ENCODE measurements at regions not wholly inside any gene's neighbourhood (a gene's known extent, or its start where the extent isn't known, plus 50 kb on each side); places are given as distances from the start of the nearest gene placed in this dataset.

GRCh38 chr6:144820270-144820669 lies 535.1 kb downstream of the UTRN start:
- Histone ChIP-seq H3K4me3 (ENCODE audit: insufficient read depth, low read depth, low read length, poor library complexity, severe bottlenecking) (no peak overlapping the region), H3K9me3 (ENCODE audit: control insufficient read depth, low read length) (no peaks in the 10 kb centered on the region), H3K27ac (ENCODE audit: insufficient read depth, low read length, poor library complexity, severe bottlenecking) (no peak overlapping the region), H3K27me3 (replicated peaks; ENCODE audit: control insufficient read depth, insufficient read depth, low read length, poor library complexity, severe bottlenecking) (no peaks in the 10 kb centered on the region), H3K4me1 (ENCODE audit: control insufficient read depth, insufficient read depth, low read length, poor library complexity, severe bottlenecking) (no peaks in the 10 kb centered on the region), H3K36me3 (ENCODE audit: control insufficient read depth, insufficient read depth, low read length) (peaks cover 15% of the 10 kb centered on the region)
- DNase-seq, result no peak

DNA sequence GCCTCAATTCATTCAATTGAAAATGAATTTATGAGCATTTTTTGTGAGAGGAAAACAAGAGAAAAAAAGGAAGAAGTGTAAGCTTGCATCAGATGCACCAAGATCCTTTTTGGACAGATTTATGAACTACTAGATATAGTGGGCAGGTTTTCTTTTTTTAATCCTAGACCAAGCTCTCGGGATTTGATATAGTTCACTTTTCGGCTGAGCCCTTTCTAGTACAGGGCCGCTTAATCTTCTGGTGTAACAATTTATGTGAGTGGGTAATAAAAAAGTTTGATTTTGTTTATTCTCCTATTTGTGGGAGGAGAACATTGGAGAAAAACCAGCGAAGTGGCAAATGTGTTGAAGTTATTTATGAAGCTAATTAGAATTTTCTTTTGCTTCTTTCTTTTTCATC lies 538.0 kb downstream of the UTRN start:
- no peak for DNase-seq

DNA sequence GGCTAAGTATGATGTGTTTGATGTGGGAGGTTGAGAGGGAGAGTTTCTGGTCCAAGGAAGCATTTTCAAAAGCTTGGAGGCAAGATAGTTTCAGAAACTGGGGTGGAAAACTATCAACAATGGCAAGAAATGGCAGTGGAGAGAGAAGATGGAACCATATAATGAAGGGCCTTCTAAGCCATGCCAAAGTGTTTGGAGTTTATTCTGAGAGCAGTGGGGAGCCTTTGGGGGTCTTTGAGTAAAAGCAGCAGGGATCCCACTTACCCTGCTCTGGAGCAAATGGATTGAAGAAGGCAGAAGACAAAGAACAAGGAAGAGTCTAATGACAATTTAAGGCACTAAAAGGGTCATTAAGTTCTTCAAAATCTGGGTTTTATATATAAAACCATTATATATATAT lies 538.9 kb downstream of the UTRN start:
- no peak for DNase-seq

More for the DNA sequence above, 538.0 kb downstream of the UTRN start:
- Histone ChIP-seq H3K27ac (ENCODE audit: insufficient read depth, low read length, poor library complexity, severe bottlenecking) (no peak overlapping the region), H3K4me1 (ENCODE audit: control insufficient read depth, insufficient read depth, low read length, poor library complexity, severe bottlenecking) (no peaks in the 10 kb centered on the region), H3K27me3 (replicated peaks; ENCODE audit: control insufficient read depth, insufficient read depth, low read length, poor library complexity, severe bottlenecking) (no peaks in the 10 kb centered on the region), H3K36me3 (ENCODE audit: control insufficient read depth, insufficient read depth, low read length) (peaks cover 26% of the 10 kb centered on the region), H3K4me3 (ENCODE audit: insufficient read depth, low read depth, low read length, poor library complexity, severe bottlenecking) (no peak overlapping the region), H3K9me3 (ENCODE audit: control insufficient read depth, low read length) (no peaks in the 10 kb centered on the region)

DNA sequence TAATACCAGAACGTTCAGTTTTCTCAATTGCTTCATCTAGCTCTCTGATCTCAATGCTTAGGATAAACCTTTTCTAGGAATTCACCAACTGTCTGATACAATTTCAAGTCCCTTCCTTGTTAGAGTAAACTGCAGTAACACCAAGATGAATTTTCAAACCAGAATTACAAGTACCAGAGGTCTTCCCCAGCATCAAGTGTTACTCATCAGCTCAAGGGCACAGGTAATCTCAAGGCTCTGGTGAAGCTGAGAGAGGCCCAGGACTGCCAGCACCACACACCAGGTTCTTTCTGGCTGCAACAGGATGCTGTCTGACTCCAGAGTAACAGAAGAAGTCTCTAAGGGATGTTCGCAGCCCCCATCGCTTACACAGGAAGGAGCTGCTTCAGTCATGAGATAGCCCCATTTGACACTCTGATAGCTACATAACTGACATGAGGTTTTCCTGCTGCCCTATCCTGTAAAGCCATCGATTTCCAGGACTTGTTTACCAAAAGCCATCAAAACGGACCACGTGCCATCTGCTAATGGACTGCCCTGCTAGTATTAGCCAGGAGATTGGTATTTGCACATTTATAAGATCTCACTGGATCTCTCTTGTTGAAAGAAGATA lies 549.4 kb downstream of the UTRN start:
- Histone ChIP-seq H3K4me1 (ENCODE audit: control insufficient read depth, insufficient read depth, low read length, poor library complexity, severe bottlenecking) (no peaks in the 10 kb centered on the region), H3K4me3 (ENCODE audit: insufficient read depth, low read depth, low read length, poor library complexity, severe bottlenecking) (no peak overlapping the region), H3K9me3 (ENCODE audit: control insufficient read depth, low read length) (no peaks in the 10 kb centered on the region), H3K27ac (ENCODE audit: insufficient read depth, low read length, poor library complexity, severe bottlenecking) (no peak overlapping the region), H3K27me3 (replicated peaks; ENCODE audit: control insufficient read depth, insufficient read depth, low read length, poor library complexity, severe bottlenecking) (no peaks in the 10 kb centered on the region), H3K36me3 (ENCODE audit: control insufficient read depth, insufficient read depth, low read length) (peaks cover 50% of the 10 kb centered on the region)
- DNase-seq, result no peak

More for the DNA sequence above, 538.9 kb downstream of the UTRN start:
- H3K4me3 ChIP-seq (ENCODE audit: insufficient read depth, low read depth, low read length, poor library complexity, severe bottlenecking), result no peak overlapping the region
- H3K27ac ChIP-seq (ENCODE audit: insufficient read depth, low read length, poor library complexity, severe bottlenecking), result no peak overlapping the region
- H3K36me3 ChIP-seq (ENCODE audit: control insufficient read depth, insufficient read depth, low read length), result peaks cover 24% of the 10 kb centered on the region
- no peaks in the 10 kb centered on the region for H3K4me1 ChIP-seq (ENCODE audit: control insufficient read depth, insufficient read depth, low read length, poor library complexity, severe bottlenecking)
- H3K9me3 ChIP-seq (ENCODE audit: control insufficient read depth, low read length), result no peaks in the 10 kb centered on the region
- H3K27me3 ChIP-seq (replicated peaks; ENCODE audit: control insufficient read depth, insufficient read depth, low read length, poor library complexity, severe bottlenecking), result no peaks in the 10 kb centered on the region

DNA sequence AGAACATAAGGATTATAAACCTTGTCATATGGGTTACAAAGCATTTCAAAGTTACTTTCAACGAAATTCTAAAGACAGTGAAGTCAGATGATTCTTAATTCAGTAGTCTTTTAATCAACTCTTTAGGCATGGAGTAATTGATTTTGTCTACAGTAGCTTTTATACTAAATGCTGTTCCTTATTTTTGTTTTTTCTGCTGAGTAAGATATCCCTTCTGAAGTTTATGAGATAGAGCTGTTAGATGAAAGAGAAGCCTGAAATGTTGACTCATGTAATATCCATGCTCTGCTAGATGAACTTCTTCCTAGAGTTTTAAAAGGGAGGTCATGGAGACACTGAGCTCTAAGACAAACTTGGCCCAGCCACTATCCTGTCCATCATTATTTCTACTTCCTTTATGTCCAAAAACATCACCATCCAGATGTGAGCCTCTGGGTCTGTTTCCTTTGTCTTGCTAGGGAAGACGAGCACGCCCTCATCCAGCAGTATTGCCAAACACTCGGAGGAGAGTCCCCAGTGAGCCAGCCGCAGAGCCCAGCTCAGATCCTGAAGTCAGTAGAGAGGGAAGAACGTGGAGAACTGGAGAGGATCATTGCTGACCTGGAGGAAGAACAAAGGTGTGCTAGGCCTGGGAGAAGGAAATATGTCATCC lies 550.3 kb downstream of the UTRN start:
- Histone ChIP-seq H3K27ac (ENCODE audit: insufficient read depth, low read length, poor library complexity, severe bottlenecking) (no peak overlapping the region), H3K4me3 (ENCODE audit: insufficient read depth, low read depth, low read length, poor library complexity, severe bottlenecking) (no peak overlapping the region), H3K27me3 (replicated peaks; ENCODE audit: control insufficient read depth, insufficient read depth, low read length, poor library complexity, severe bottlenecking) (no peaks in the 10 kb centered on the region), H3K9me3 (ENCODE audit: control insufficient read depth, low read length) (no peaks in the 10 kb centered on the region), H3K4me1 (ENCODE audit: control insufficient read depth, insufficient read depth, low read length, poor library complexity, severe bottlenecking) (no peaks in the 10 kb centered on the region), H3K36me3 (ENCODE audit: control insufficient read depth, insufficient read depth, low read length) (peaks cover 54% of the 10 kb centered on the region)
- no peak for DNase-seq

DNA sequence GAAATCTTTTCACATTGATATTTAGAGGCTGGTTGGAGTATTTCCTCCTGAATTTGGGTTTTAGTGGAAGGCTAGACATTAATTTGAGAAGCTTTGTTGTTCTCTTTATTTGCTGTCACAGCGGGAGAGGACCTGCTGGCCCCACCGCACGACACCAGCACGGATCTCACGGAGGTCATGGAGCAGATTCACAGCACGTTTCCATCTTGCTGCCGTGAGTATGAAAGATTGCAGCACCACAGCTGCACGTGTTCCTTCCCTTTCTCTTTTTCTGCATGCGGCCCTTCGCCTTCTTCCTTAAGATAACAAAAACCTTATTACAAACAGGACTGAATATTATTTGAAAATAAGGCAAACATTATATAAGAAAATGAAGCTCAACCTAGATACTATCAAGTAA lies 555.5 kb downstream of the UTRN start:
- no peak overlapping the region for H3K4me3 ChIP-seq (ENCODE audit: insufficient read depth, low read depth, low read length, poor library complexity, severe bottlenecking)
- DNase-seq, result no peak
- H3K27me3 ChIP-seq (replicated peaks; ENCODE audit: control insufficient read depth, insufficient read depth, low read length, poor library complexity, severe bottlenecking), result no peaks in the 10 kb centered on the region
- H3K9me3 ChIP-seq (ENCODE audit: control insufficient read depth, low read length), result no peaks in the 10 kb centered on the region
- H3K4me1 ChIP-seq (ENCODE audit: control insufficient read depth, insufficient read depth, low read length, poor library complexity, severe bottlenecking), result no peaks in the 10 kb centered on the region
- H3K36me3 ChIP-seq (ENCODE audit: control insufficient read depth, insufficient read depth, low read length), result peaks cover 47% of the 10 kb centered on the region
- no peak overlapping the region for H3K27ac ChIP-seq (ENCODE audit: insufficient read depth, low read length, poor library complexity, severe bottlenecking)

DNA sequence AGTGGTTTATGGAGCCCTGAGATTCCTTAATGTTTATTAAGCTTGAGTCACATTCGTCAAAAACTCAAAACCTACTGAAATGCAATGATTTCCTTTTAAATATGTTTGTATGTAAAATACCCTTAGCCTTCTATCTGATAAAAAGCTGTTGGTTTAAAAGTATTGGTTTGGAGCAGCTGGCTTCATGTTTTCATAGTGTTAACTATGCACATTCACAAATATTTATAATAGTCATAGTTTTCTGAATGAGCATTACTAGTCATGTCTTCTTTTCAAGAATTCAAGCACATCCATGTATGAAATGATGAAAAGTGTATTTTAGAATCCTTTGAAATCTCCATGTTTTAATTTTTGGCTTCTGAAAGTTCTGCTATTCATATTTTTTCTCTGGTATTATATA lies 558.6 kb downstream of the UTRN start:
- H3K36me3 ChIP-seq (ENCODE audit: control insufficient read depth, insufficient read depth, low read length), result peaks cover 27% of the 10 kb centered on the region
- DNase-seq, result no peak
- no peaks in the 10 kb centered on the region for H3K9me3 ChIP-seq (ENCODE audit: control insufficient read depth, low read length)
- no peaks in the 10 kb centered on the region for H3K4me1 ChIP-seq (ENCODE audit: control insufficient read depth, insufficient read depth, low read length, poor library complexity, severe bottlenecking)
- no peak overlapping the region for H3K27ac ChIP-seq (ENCODE audit: insufficient read depth, low read length, poor library complexity, severe bottlenecking)
- H3K27me3 ChIP-seq (replicated peaks; ENCODE audit: control insufficient read depth, insufficient read depth, low read length, poor library complexity, severe bottlenecking), result no peaks in the 10 kb centered on the region
- H3K4me3 ChIP-seq (ENCODE audit: insufficient read depth, low read depth, low read length, poor library complexity, severe bottlenecking), result no peak overlapping the region

- peaks cover 18% of the 10 kb centered on the region for H3K36me3 ChIP-seq (ENCODE audit: control insufficient read depth, insufficient read depth, low read length)
- no peak overlapping the region for H3K27ac ChIP-seq (ENCODE audit: insufficient read depth, low read length, poor library complexity, severe bottlenecking)
- no peaks in the 10 kb centered on the region for H3K9me3 ChIP-seq (ENCODE audit: control insufficient read depth, low read length)
- no peak for DNase-seq
- H3K4me1 ChIP-seq (ENCODE audit: control insufficient read depth, insufficient read depth, low read length, poor library complexity, severe bottlenecking), result no peaks in the 10 kb centered on the region
- H3K4me3 ChIP-seq (ENCODE audit: insufficient read depth, low read depth, low read length, poor library complexity, severe bottlenecking), result no peak overlapping the region
- H3K27me3 ChIP-seq (replicated peaks; ENCODE audit: control insufficient read depth, insufficient read depth, low read length, poor library complexity, severe bottlenecking), result no peaks in the 10 kb centered on the region
These were observed 559.5 kb downstream of the UTRN start for GRCh38 chr6:144844596-144844995.

DNA sequence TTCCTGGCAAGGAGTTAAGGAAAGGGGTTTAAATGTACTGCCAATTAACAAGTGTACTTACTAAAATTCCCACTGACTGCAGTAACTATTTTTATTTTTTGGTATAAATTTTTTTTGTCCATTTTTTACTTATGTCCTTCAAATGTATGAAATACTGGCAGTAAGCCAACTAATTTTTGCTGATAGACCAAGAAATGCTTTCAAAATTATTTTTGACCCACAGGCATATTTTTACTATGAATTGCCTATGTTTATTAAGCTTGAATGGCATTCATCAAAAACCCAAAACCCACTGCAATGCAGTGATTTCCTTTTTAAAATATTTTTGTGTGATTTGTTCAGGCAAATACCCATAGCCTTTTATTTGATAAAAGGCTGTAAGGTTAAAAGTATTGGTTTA lies 560.1 kb downstream of the UTRN start:
- H3K4me3 ChIP-seq (ENCODE audit: insufficient read depth, low read depth, low read length, poor library complexity, severe bottlenecking), result no peak overlapping the region
- H3K27me3 ChIP-seq (replicated peaks; ENCODE audit: control insufficient read depth, insufficient read depth, low read length, poor library complexity, severe bottlenecking), result no peaks in the 10 kb centered on the region
- DNase-seq, result no peak
- H3K4me1 ChIP-seq (ENCODE audit: control insufficient read depth, insufficient read depth, low read length, poor library complexity, severe bottlenecking), result no peaks in the 10 kb centered on the region
- no peak overlapping the region for H3K27ac ChIP-seq (ENCODE audit: insufficient read depth, low read length, poor library complexity, severe bottlenecking)
- H3K36me3 ChIP-seq (ENCODE audit: control insufficient read depth, insufficient read depth, low read length), result peaks cover 19% of the 10 kb centered on the region
- H3K9me3 ChIP-seq (ENCODE audit: control insufficient read depth, low read length), result no peaks in the 10 kb centered on the region

DNA sequence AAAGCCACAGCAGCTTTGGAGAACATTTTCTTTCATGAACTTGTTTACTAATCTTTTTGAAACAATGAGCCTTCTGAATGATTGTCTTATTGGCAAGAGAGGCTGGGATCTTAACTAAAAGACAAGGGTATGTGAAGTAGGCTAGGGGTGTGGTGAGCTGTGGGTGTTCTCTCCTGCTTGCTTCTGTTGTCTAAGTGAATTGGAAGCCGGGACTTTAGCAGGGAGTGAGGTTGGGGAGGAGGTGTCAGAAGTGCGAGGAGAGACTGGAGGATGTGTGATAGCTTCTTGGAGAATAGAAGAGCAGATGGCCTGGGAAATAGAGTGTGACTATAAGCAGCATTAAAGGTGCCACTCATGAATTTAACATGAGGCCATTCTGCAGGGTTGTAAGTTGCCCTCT lies 562.8 kb downstream of the UTRN start:
- H3K4me3 ChIP-seq (ENCODE audit: insufficient read depth, low read depth, low read length, poor library complexity, severe bottlenecking), result no peak overlapping the region
- no peaks in the 10 kb centered on the region for H3K27me3 ChIP-seq (replicated peaks; ENCODE audit: control insufficient read depth, insufficient read depth, low read length, poor library complexity, severe bottlenecking)
- H3K4me1 ChIP-seq (ENCODE audit: control insufficient read depth, insufficient read depth, low read length, poor library complexity, severe bottlenecking), result no peaks in the 10 kb centered on the region
- no peak overlapping the region for H3K27ac ChIP-seq (ENCODE audit: insufficient read depth, low read length, poor library complexity, severe bottlenecking)
- H3K9me3 ChIP-seq (ENCODE audit: control insufficient read depth, low read length), result no peaks in the 10 kb centered on the region
- no peak for DNase-seq
- H3K36me3 ChIP-seq (ENCODE audit: control insufficient read depth, insufficient read depth, low read length), result peaks cover 19% of the 10 kb centered on the region

Measured in effector memory CD4-positive, alpha-beta T cell (primary cell).